Spleen (tissue), 11 donors: ENCODE measurements at regions not wholly inside any gene's neighbourhood (a gene's known extent, or its start where the extent isn't known, plus 50 kb on each side); places are given as distances from the start of the nearest gene placed in this dataset.
"Not testable (repeated sequence)": the region's sequence is repeated elsewhere in the genome, so short reads cannot be mapped to it uniquely, and the experiment has no call there.

Source experiments
- DNase-seq: peaks from one replicate; pipeline ENCODE4 v3.0.0-alpha.2; 2020
- H3K27ac ChIP-seq, 8 donors: fragments of 200-600 bp; sonication (generic) in 7 of 8; 1 replicate in 4 of 8; 2 replicates in 4 of 8; pipeline versions ENCODE4 v1.5.0 to v1.8.0; 2016 to 2021; ENCODE audit warnings: inconsistent platforms in 4 of 8, mild to moderate bottlenecking in 4 of 8, moderate library complexity in 1 of 8
- H3K27me3 ChIP-seq, 7 donors: fragments of 200-600 bp; sonication (generic) in 6 of 7; replicated peaks in 1 of 7; 1 replicate in 4 of 7; 2 replicates in 3 of 7; pipeline versions ENCODE4 v1.5.0 to v1.8.0; 2016 to 2021; ENCODE audit warnings: inconsistent platforms in 3 of 7, mild to moderate bottlenecking in 1 of 7
- H3K36me3 ChIP-seq, 6 donors: fragments of 200-600 bp; sonication (generic) in 5 of 6; 1 replicate in 4 of 6; 2 replicates in 2 of 6; pipeline versions ENCODE4 v1.5.0 to v1.8.0; 2016 to 2021; ENCODE audit warnings: inconsistent platforms in 2 of 6
- H3K4me1 ChIP-seq, 6 donors: fragments of 200-600 bp; sonication (generic) in 5 of 6; 1 replicate in 3 of 6; 2 replicates in 3 of 6; pipeline versions ENCODE4 v1.5.0 to v1.8.0; 2016 to 2021; ENCODE audit warnings: inconsistent platforms in 3 of 6
- H3K4me3 ChIP-seq, 8 donors: fragments of 200-600 bp; sonication (generic) in 7 of 8; 1 replicate in 4 of 8; 2 replicates in 4 of 8; pipeline versions ENCODE4 v1.5.0 to v1.8.0; 2016 to 2021; ENCODE audit warnings: inconsistent platforms in 4 of 8, mild to moderate bottlenecking in 4 of 8, moderate library complexity in 2 of 8
- H3K9me3 ChIP-seq, 8 donors: fragments of 200-600 bp; sonication (generic) in 7 of 8; 1 replicate in 4 of 8; 2 replicates in 4 of 8; pipeline versions ENCODE4 v1.5.0 to v1.8.0; 2016 to 2021; ENCODE audit warnings: inconsistent platforms in 4 of 8
- CTCF ChIP-seq, 11 experiments: fragments of 200-600 bp in 7 of 11; fragments of 450-650 bp in 4 of 11; sonication (generic) in 4 of 11; IDR thresholded peaks in 8 of 11; conservative IDR thresholded peaks in 3 of 11; 1 replicate in 7 of 11; 2 replicates in 4 of 11; pipeline versions ENCODE4 v1.4.0 to v1.8.0; 2016 to 2021; ENCODE audit warnings: antibody characterized with exemption in 11 of 11, inconsistent platforms in 4 of 11, mild to moderate bottlenecking in 1 of 11
- POLR2A ChIP-seq, 3 donors: fragments of 450-650 bp; IDR thresholded peaks; one replicate each; pipeline ENCODE4 v1.5.1; 2017; ENCODE audit warnings: antibody characterized with exemption in 3 of 3, mild to moderate bottlenecking in 1 of 3
- POLR2AphosphoS5 ChIP-seq, 3 donors: sonication (generic); formaldehyde crosslinking; IDR thresholded peaks; one replicate each; pipeline ENCODE4 v1.5.1; 2017; ENCODE audit warnings: antibody characterized with exemption in 3 of 3
- WGBS, 5 donors: extraction: QIAGEN DNeasy Blood & Tissue Kit in 3 of 5; methylation state at CpG; one replicate each; pipeline versions ENCODE4 v1.1.5 to v1.1.7; 2013 to 2018; 5-methylcytosine and 5-hydroxymethylcytosine counted together
- intact Hi-C: fragments of 100-400 bp; cut with DNase I; formaldehyde crosslinking; loops from one replicate; pipeline ENCODE4 v1.15.0; 2023; ENCODE audit warnings: low total_unique reads
- donor health status: healthy with polysubstance abuse.
- donor health status: DM: no; HTN: no; CAD: no; lungs with moderate emphysema.
- donor health status: DM: no; HTN: no; CAD: no.
- donor health status: Bipolar disorder and iron deficiency.
- donor health status: healthy.
- donor health status: DM: no; HTN: no; CAD: no.
- donor health status: DM: yes; HTN: yes; CAD: no.

- intact Hi-C loops, result no loop called here
- H3K27ac ChIP-seq, result no peak overlapping the region
- no peak for DNase-seq
- no peak overlapping the region for H3K4me3 ChIP-seq
- H3K36me3 ChIP-seq, result no peaks in the 10 kb centered on the region
- H3K9me3 ChIP-seq, result no peaks in the 10 kb centered on the region
- TF ChIP-seq POLR2A (IDR thresholded peaks at IDR 0.05) (no peak), CTCF (IDR thresholded peaks at IDR 0.05 in 8 of 11, conservative IDR thresholded peaks at IDR 0.05 in 3 of 11) (no peak), POLR2AphosphoS5 (IDR thresholded peaks at IDR 0.05) (no peak)
- 70 to 86% (median 79%) methylated on average over 14 of the region's 14 CpGs for WGBS, 5 donors
- no peaks in the 10 kb centered on the region for H3K4me1 ChIP-seq
- peaks cover 0 to 22% (median 0%) of the 10 kb centered on the region in 7 donors for H3K27me3 ChIP-seq
Observed at GRCh38 chr15:69561071-69561784, 108.6 kb downstream of the RPLP1 start.

- intact Hi-C loops, result no loop called here
- Histone ChIP-seq H3K27me3 (peaks cover 0 to 24% (median 0%) of the 10 kb centered on the region in 7 donors), H3K4me3 (no peak overlapping the region), H3K4me1 (no peaks in the 10 kb centered on the region), H3K9me3 (no peaks in the 10 kb centered on the region), H3K36me3 (no peaks in the 10 kb centered on the region), H3K27ac (no peak overlapping the region)
- 73 to 88% (median 78%) methylated on average over 7 of the region's 7 CpGs for whole genome bisulfite sequencing, 5 donors
- TF ChIP-seq POLR2A (IDR thresholded peaks at IDR 0.05) (no peak), POLR2AphosphoS5 (IDR thresholded peaks at IDR 0.05) (no peak), CTCF (IDR thresholded peaks at IDR 0.05 in 8 of 11, conservative IDR thresholded peaks at IDR 0.05 in 3 of 11) (no peak)
- DNase-seq, result no peak
Observed at GRCh38 chr15:69562116-69562515, 109.5 kb downstream of the RPLP1 start.

GRCh38 chr15:69562564-69562963 lies 109.9 kb downstream of the RPLP1 start:
- Histone ChIP-seq H3K27me3 (peaks cover 0 to 24% (median 0%) of the 10 kb centered on the region in 7 donors), H3K36me3 (no peaks in the 10 kb centered on the region), H3K4me1 (no peaks in the 10 kb centered on the region), H3K27ac (no peak overlapping the region), H3K4me3 (no peak overlapping the region), H3K9me3 (no peaks in the 10 kb centered on the region)
- intact Hi-C loops, result no loop called here
- WGBS, 5 donors, result 94 to 97% (median 95%) methylated on average over 4 of the region's 4 CpGs
- no peak for TF ChIP-seq POLR2AphosphoS5 (IDR thresholded peaks at IDR 0.05)
- TF ChIP-seq CTCF (IDR thresholded peaks at IDR 0.05 in 8 of 11, conservative IDR thresholded peaks at IDR 0.05 in 3 of 11), result no peak
- no peak for TF ChIP-seq POLR2A (IDR thresholded peaks at IDR 0.05)
- DNase-seq, result no peak

GRCh38 chr15:69565066-69565655 lies 112.5 kb downstream of the RPLP1 start:
- H3K4me3 ChIP-seq, result no peak overlapping the region
- DNase-seq, result no peak
- H3K27me3 ChIP-seq, result peaks cover 0 to 24% (median 0%) of the 10 kb centered on the region in 7 donors
- TF ChIP-seq POLR2A (IDR thresholded peaks at IDR 0.05) (no peak), CTCF (IDR thresholded peaks at IDR 0.05 in 8 of 11, conservative IDR thresholded peaks at IDR 0.05 in 3 of 11) (no peak), POLR2AphosphoS5 (IDR thresholded peaks at IDR 0.05) (no peak)
- 71 to 82% (median 76%) methylated on average over 9 of the region's 9 CpGs for whole genome bisulfite sequencing, 5 donors
- H3K9me3 ChIP-seq, result no peaks in the 10 kb centered on the region
- no peaks in the 10 kb centered on the region for H3K4me1 ChIP-seq
- no peaks in the 10 kb centered on the region for H3K36me3 ChIP-seq
- H3K27ac ChIP-seq, result no peak overlapping the region
- intact Hi-C loops, result no loop called here

GRCh38 chr15:69567238-69567760 lies 114.7 kb downstream of the RPLP1 start:
- WGBS, 5 donors, result 93 to 98% (median 95%) methylated on average over 13 to 31 of the region's 31 CpGs
- H3K9me3 ChIP-seq, H3K4me3 ChIP-seq, DNase-seq, H3K36me3 ChIP-seq, intact Hi-C loops, H3K4me1 ChIP-seq, H3K27ac ChIP-seq: not testable (repeated sequence)
- H3K27me3 ChIP-seq, result peaks cover 0 to 13% (median 0%) of the 10 kb centered on the region in 7 donors
